SK-N-SH (cell line): ENCODE measurements at regions not wholly inside any gene's neighbourhood (a gene's known extent, or its start where the extent isn't known, plus 50 kb on each side); places are given as distances from the start of the nearest gene placed in this dataset.

ENCODE experiments used
- CHD2 ChIP-seq: fragments of 150-350 bp; IDR thresholded peaks from 2 replicates; pipeline ENCODE4 v1.6.1; 2018; ENCODE audit warnings: low read length; ENCODE audit not compliant: partially characterized antibody
- CTCF ChIP-seq: fragments of 200-600 bp; sonication (generic); IDR thresholded peaks from 2 replicates; pipeline ENCODE4 v1.6.1; 2017; ENCODE audit warnings: antibody characterized with exemption, mild to moderate bottlenecking, moderate library complexity
- EZH2phosphoT487 ChIP-seq: fragments of 200-600 bp; sonication (generic); IDR thresholded peaks from 2 replicates; pipeline ENCODE4 v1.6.1; 2017; ENCODE audit warnings: low read depth, mixed run types, mild to moderate bottlenecking, antibody characterized with exemption, moderate library complexity, borderline replicate concordance
- GABPA ChIP-seq: IDR thresholded peaks from 2 replicates; pipeline ENCODE4 v1.4.0; 2012; ENCODE audit warnings: low read depth, mild to moderate bottlenecking
- MXI1 ChIP-seq: IDR thresholded peaks from 2 replicates; pipeline ENCODE4 v1.6.1; 2012; ENCODE audit warnings: mild to moderate bottlenecking, low read depth, low read length, improper control_type of control experiment
- POLR2AphosphoS5 ChIP-seq: IDR thresholded peaks from 2 replicates; pipeline ENCODE4 v1.6.1; 2012; ENCODE audit warnings: low read depth, low read length
- RCOR1 ChIP-seq: fragments of 150-350 bp; IDR thresholded peaks from 2 replicates; pipeline ENCODE4 v1.6.1; 2017; ENCODE audit warnings: antibody characterized with exemption, low read length
- REST ChIP-seq: IDR thresholded peaks from 2 replicates; pipeline ENCODE4 v1.6.1; 2012; ENCODE audit warnings: mild to moderate bottlenecking, low read depth, low read length, moderate library complexity
- RFX5 ChIP-seq: IDR thresholded peaks from 2 replicates; pipeline ENCODE4 v1.6.1; 2012; ENCODE audit warnings: mild to moderate bottlenecking, improper control_type of control experiment, low read length
- RXRA ChIP-seq: IDR thresholded peaks from 2 replicates; pipeline ENCODE4 v1.4.0; 2012; ENCODE audit warnings: low read depth, mild to moderate bottlenecking, borderline replicate concordance
- SIN3A ChIP-seq: IDR thresholded peaks from 2 replicates; pipeline ENCODE4 v1.6.1; 2012; ENCODE audit warnings: low read depth, mild to moderate bottlenecking, low read length, moderate library complexity, borderline replicate concordance
- TAF1 ChIP-seq: IDR thresholded peaks from 2 replicates; pipeline ENCODE4 v1.6.1; 2012; ENCODE audit warnings: low read depth, mild to moderate bottlenecking, low read length, moderate library complexity, borderline replicate concordance
- USF1 ChIP-seq: IDR thresholded peaks from 2 replicates; pipeline ENCODE4 v1.4.0; 2012; ENCODE audit warnings: low read depth, borderline replicate concordance
- YY1 ChIP-seq: IDR thresholded peaks from 2 replicates; pipeline ENCODE4 v1.4.0; 2012; ENCODE audit warnings: low read depth, mild to moderate bottlenecking

GRCh38 chr20:50286174-50286511 is 95.5 kb downstream of the CEBPB start:
- TF ChIP-seq EZH2phosphoT487 (no peak), POLR2AphosphoS5 (no peak), RXRA (no peak), SIN3A (no peak), CTCF (no peak), RCOR1 (no peak), REST (no peak), RFX5 (no peak), MXI1 (no peak), USF1 (no peak), CHD2 (no peak), TAF1 (no peak), YY1 (no peak), GABPA (no peak)
